Heart right ventricle (tissue), 16 donors: ENCODE measurements at regions not wholly inside any gene's neighbourhood (a gene's known extent, or its start where the extent isn't known, plus 50 kb on each side); places are given as distances from the start of the nearest gene placed in this dataset.

Experiments used
- ATAC-seq, 8 donors: fragments of 200-7000 bp; cut with Tn5 transposase; one replicate each; pipeline ENCODE4 v1.9.1; 2020; ENCODE audit warnings: mild to moderate bottlenecking in 8 of 8, moderate library complexity in 8 of 8, moderate number of reproducible peaks in 1 of 8
- DNase-seq, 2 donors: peaks; one replicate each; pipeline ENCODE4 v3.0.0-alpha.2; 2020
- H3K27ac ChIP-seq, 10 donors: fragments of 200-600 bp; sonication (generic) in 2 of 10; one replicate each; pipeline versions ENCODE4 v1.5.0 to v1.8.0; 2020 to 2022; ENCODE audit warnings: mild to moderate bottlenecking in 3 of 10
- H3K27me3 ChIP-seq, 7 donors: fragments of 200-600 bp; one replicate each; pipeline ENCODE4 v1.8.0; 2021 to 2022; ENCODE audit warnings: mild to moderate bottlenecking in 2 of 7
- H3K36me3 ChIP-seq, 9 donors: fragments of 200-600 bp; sonication (generic) in 1 of 9; one replicate each; pipeline versions ENCODE4 v1.5.0 to v1.8.0; 2020 to 2022; ENCODE audit warnings: mild to moderate bottlenecking in 2 of 9
- H3K4me1 ChIP-seq, 9 donors: fragments of 200-600 bp; sonication (generic) in 1 of 9; one replicate each; pipeline versions ENCODE4 v1.5.0 to v1.8.0; 2020 to 2022; ENCODE audit warnings: mild to moderate bottlenecking in 4 of 9
- H3K4me3 ChIP-seq, 10 donors: fragments of 200-600 bp; sonication (generic) in 2 of 10; one replicate each; pipeline versions ENCODE4 v1.5.0 to v1.8.0; 2020 to 2022; ENCODE audit warnings: mild to moderate bottlenecking in 7 of 10, moderate library complexity in 2 of 10
- H3K9me3 ChIP-seq, 11 donors: fragments of 200-600 bp in 10 of 11; sonication (generic) in 2 of 11; one replicate each; pipeline versions ENCODE4 v1.5.0 to v1.8.0; 2013 to 2022; ENCODE audit warnings: mild to moderate bottlenecking in 2 of 11, control low read depth in 1 of 11, moderate library complexity in 1 of 11
- CTCF ChIP-seq, 9 donors: fragments of 200-600 bp; sonication (generic) in 2 of 9; IDR thresholded peaks; one replicate each; pipeline versions ENCODE4 v1.5.0 to v1.8.0; 2021 to 2022; ENCODE audit warnings: antibody characterized with exemption in 9 of 9, mild to moderate bottlenecking in 5 of 9, moderate library complexity in 1 of 9
- WGBS, 2 donors: extraction: QIAGEN DNeasy Blood & Tissue Kit; methylation state at CpG; one replicate each; pipeline ENCODE4 v1.1.7; 2013; ENCODE audit warnings: inconsistent platforms in 1 of 2; 5-methylcytosine and 5-hydroxymethylcytosine counted together
- intact Hi-C, 10 donors: fragments of 100-400 bp; cut with DNase I; formaldehyde crosslinking; loops; one replicate each; pipeline versions ENCODE4 v1.11.1 to v1.14.2; 2022
- donor health status: Arrhythmogenic right ventricular cardiomyopathy.
- donor health status: ischemic (EF 13 %, LVEDD 7.1; RV severe dilation, severe dysfunction).
- donor health status: healthy with polysubstance abuse.
- donor health status: DM: no; HTN: yes; CAD: no.
- donor health status: DM: no; HTN: no; CAD: no.
- donor health status: ischemic (EF 25% LVEDD 6.9; RV normal size, moderate dysfunction).
- donor health status: ischemic (EF 25% LVEDD 5.7; RV mildly dilated, moderate dysfunction).
- donor health status: healthy.
- donor health status: DM: yes; HTN: yes; CAD: no.
- donor health status: Ischemic cardiomyopathy.
- donor health status: ischemic (EF 35%, LVEDD 5.7; RV mildly dilated, moderate dysfunction).
- donor health status: nonischemic (EF 11% LVEDD 7.7; RV severe dilation, severe dysfunction).
- donor health status: DM: yes; HTN: yes; CAD: no.
- donor health status: PGD.
- donor health status: ischemic (EF 29% LVEDD 5.4; RV normal size, mild dysfunction).
- donor health status: nonischemic (EF 23%, LVEDD 6.1; RV moderate dilation, normal function).

- Histone ChIP-seq H3K4me1 (no peaks in the 10 kb centered on the region), H3K9me3 (no peaks in the 10 kb centered on the region), H3K27me3 (no peaks in the 10 kb centered on the region), H3K27ac (no peak overlapping the region), H3K4me3 (no peak overlapping the region), H3K36me3 (no peaks in the 10 kb centered on the region)
- no peak for TF ChIP-seq CTCF (IDR thresholded peaks at IDR 0.05)
- ATAC-seq, result no peak
- DNase-seq, result no peak
- 49 to 50% methylated on average over 2 of the region's 2 CpGs for WGBS, 2 donors
- intact Hi-C loops, result no loop called here
These were observed 440.5 kb upstream of the WWC1 start for GRCh38 chr5:167850911-167851310.

GRCh38 chr5:167851416-167851815 is 440.0 kb upstream of the WWC1 start:
- intact Hi-C loops, result no loop called here
- WGBS, 2 donors, result 68 to 69% methylated on average over 5 of the region's 5 CpGs
- Histone ChIP-seq H3K27ac (no peak overlapping the region), H3K27me3 (no peaks in the 10 kb centered on the region), H3K9me3 (no peaks in the 10 kb centered on the region), H3K4me3 (no peak overlapping the region), H3K4me1 (no peaks in the 10 kb centered on the region), H3K36me3 (no peaks in the 10 kb centered on the region)
- ATAC-seq, result no peak
- no peak for DNase-seq
- TF ChIP-seq CTCF (IDR thresholded peaks at IDR 0.05), result no peak

DNA sequence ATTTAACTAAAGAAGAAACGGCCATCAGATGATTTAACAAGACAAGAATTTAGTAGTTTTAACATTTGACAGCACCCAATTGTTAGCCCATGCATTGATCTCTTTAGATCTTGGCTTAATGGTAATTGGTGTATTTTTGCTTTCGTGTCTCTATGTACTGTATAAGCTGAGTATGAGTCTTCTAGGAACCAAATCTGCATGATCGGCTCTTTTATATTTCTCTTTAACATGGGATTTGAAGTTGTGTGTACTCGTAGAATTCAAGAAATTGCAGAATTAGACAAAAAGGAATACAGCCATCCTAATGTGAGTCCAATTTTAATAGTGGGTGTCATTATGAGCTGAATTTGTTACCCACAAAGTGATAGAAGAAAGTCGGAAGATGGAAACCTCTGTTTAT is 438.9 kb upstream of the WWC1 start:
- Histone ChIP-seq H3K4me1 (no peaks in the 10 kb centered on the region), H3K27me3 (no peaks in the 10 kb centered on the region), H3K27ac (no peak overlapping the region), H3K36me3 (no peaks in the 10 kb centered on the region), H3K4me3 (no peak overlapping the region), H3K9me3 (no peaks in the 10 kb centered on the region)
- no peak for ATAC-seq
- WGBS, 2 donors, result 88% methylated on average over 5 of the region's 5 CpGs
- intact Hi-C loops, result no loop called here
- TF ChIP-seq CTCF (IDR thresholded peaks at IDR 0.05), result no peak
- DNase-seq, result no peak

GRCh38 chr5:167853421-167853820 is 438.0 kb upstream of the WWC1 start:
- no peak for DNase-seq
- intact Hi-C loops, result no loop called here
- no peak overlapping the region for H3K4me3 ChIP-seq
- no peaks in the 10 kb centered on the region for H3K36me3 ChIP-seq
- ATAC-seq, result no peak
- H3K27ac ChIP-seq, result no peak overlapping the region
- WGBS, 2 donors, result 61 to 73% methylated on average over 4 of the region's 4 CpGs
- no peaks in the 10 kb centered on the region for H3K4me1 ChIP-seq
- no peaks in the 10 kb centered on the region for H3K27me3 ChIP-seq
- TF ChIP-seq CTCF (IDR thresholded peaks at IDR 0.05), result no peak
- H3K9me3 ChIP-seq, result no peaks in the 10 kb centered on the region

DNA sequence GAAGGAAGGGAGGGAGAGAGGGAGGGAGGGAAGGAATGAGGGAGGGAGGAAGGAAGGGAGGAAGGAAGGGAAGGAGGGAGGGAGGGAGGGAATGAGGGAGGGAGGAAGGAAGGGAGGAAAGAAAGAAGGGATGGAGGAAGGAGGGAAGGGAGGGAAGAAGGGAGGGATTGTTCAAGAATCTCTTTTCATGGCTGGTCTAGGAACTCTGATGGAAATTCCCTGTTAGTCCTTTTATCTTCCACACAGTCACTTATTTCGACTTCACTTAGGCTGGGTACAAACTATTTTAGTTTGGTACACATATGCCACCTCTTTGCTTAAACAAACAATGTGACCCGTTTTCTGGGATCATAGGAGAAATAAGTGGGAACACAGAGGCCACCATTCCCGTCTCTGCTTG is 435.6 kb upstream of the WWC1 start:
- no peak for ATAC-seq
- Histone ChIP-seq H3K36me3 (no peaks in the 10 kb centered on the region), H3K4me1 (no peaks in the 10 kb centered on the region), H3K9me3 (no peaks in the 10 kb centered on the region), H3K27me3 (no peaks in the 10 kb centered on the region), H3K4me3 (no peak overlapping the region), H3K27ac (no peak overlapping the region)
- TF ChIP-seq CTCF (IDR thresholded peaks at IDR 0.05), result no peak
- intact Hi-C loops, result no loop called here
- 58 to 76% methylated on average over 3 of the region's 3 CpGs for WGBS, 2 donors
- no peak for DNase-seq
